A673 (cell line): ENCODE measurements at regions not wholly inside any gene's neighbourhood (a gene's known extent, or its start where the extent isn't known, plus 50 kb on each side); places are given as distances from the start of the nearest gene placed in this dataset.

Source experiments
- CTCF ChIP-seq: fragments of 300-800, 200-600 bp; sonication (generic); conservative IDR thresholded peaks from 2 replicates; pipeline ENCODE4 v1.5.1; 2017; ENCODE audit warnings: low read depth, mild to moderate bottlenecking, antibody characterized with exemption, low read length, moderate library complexity, mixed read lengths
- EZH2 ChIP-seq: fragments of 200-600 bp; sonication (generic); IDR thresholded peaks from 2 replicates; pipeline ENCODE4 v1.6.1; 2017; ENCODE audit warnings: borderline replicate concordance, low read depth, mild to moderate bottlenecking, mixed read lengths, antibody characterized with exemption, low read length; ENCODE audit not compliant: poor library complexity, severe bottlenecking

GRCh38 chr4:71283642-71284257 is 55.1 kb upstream of the SLC4A4 start:
- TF ChIP-seq CTCF, result no peak
- no peak for TF ChIP-seq EZH2
